ENCODE measurements at regions not wholly inside any gene's neighbourhood (a gene's known extent, or its start where the extent isn't known, plus 50 kb on each side); places are given as distances from the start of the nearest gene placed in this dataset.
A peak's percentile ranks its signal among the peaks of the same experiment; 100 is the strongest.

DNA sequence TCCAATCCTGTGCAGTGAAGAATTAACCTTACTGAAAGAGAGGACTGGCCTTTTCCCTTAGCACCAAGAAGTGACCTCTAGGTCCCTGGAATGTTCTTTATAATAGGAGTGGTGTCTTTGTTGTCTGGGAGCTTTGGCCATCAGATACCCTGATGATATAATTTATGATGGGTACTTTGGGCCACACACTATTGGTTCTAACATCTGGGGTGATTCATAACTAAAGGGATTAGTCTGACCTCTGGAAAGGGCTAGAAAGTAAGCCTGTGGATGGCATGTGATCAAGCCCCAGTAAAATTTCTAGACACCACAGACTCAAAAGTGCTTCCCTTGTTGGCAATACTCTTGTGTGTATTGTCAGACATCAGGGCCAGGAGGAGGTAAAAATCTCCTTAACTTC, 891.2 kb downstream of the KCNA4 start:
- peaks cover 21 to 28% of the 10 kb centered on the region in 2 donors for H3K4me1 ChIP-seq

GRCh38 chr11:29124470-29124869, 892.4 kb downstream of the KCNA4 start:
- intact Hi-C loops (cut with DNase I): no loop called here
- Histone ChIP-seq H3K27ac (peak overlapping the region in 1 of 3 donors; percentile 3), H3K9me3 (no peaks in the 10 kb centered on the region), H3K36me3 (no peaks in the 10 kb centered on the region), H3K4me3 (replicated peaks in 1 of 3) (no peak overlapping the region), H3K4me1 (peaks cover 29 to 36% of the 10 kb centered on the region in 2 donors), H3K27me3 (no peaks in the 10 kb centered on the region)
- TF ChIP-seq CTCF (IDR thresholded peaks at IDR 0.05) (no peak), POLR2A (IDR thresholded peaks at IDR 0.05) (no peak)
- DNase-seq: no peak
- WGBS, 2 donors: 69 to 70% methylated on average over 8 of the region's 8 CpGs

More for the DNA sequence above, 891.2 kb downstream of the KCNA4 start:
- DNase-seq: no peak
- intact Hi-C loops (cut with DNase I): no loop called here
- H3K36me3 ChIP-seq: no peaks in the 10 kb centered on the region
- no peaks in the 10 kb centered on the region for H3K9me3 ChIP-seq
- no peak for TF ChIP-seq CTCF (IDR thresholded peaks at IDR 0.05)
- no peak for TF ChIP-seq POLR2A (IDR thresholded peaks at IDR 0.05)
- no peaks in the 10 kb centered on the region for H3K27me3 ChIP-seq
- H3K27ac ChIP-seq: peak overlapping the region in 1 of 3 donors; percentile 16
- H3K4me3 ChIP-seq (replicated peaks in 1 of 3): no peak overlapping the region

DNA sequence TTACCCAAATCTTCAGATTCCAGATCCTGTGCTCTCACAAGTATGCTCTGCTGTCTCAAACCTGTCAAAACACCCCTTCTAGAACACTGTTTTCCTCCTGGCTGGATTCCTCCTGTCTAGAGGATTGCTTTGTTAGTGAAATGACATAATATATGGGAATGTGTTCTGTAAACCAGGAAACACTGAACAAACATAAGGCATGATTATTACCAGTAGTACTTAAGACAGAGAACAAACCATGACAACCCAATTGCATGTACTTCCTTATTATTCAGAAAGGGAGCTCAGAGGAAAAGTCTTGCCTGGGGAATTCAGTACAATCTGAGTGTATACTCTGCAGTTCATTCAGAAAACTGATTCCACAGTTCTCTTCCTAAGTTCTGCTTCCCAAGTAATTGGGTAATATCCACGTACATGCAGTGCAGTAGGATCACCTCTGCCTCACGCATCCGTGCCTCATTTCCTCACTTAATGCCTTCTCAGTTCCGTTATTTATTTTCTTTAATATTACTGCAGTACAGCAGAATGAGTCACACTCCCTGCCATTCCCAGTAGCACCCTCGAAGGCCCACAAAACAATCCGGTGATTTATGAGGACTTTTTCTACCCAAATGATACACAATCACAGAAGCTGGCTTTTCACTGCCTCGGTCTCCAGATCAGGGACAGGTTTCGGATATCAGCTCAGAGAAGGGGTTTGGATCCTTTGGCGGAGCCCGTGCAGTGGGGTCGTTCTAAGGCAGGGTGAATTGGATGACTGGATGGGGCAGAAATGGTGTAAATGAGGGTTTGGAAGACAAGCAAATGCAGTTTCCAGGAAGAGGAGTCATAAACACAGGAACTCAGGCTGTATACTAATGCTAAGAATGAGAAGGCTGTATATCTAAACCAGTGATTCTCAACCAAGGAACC, 896.9 kb downstream of the KCNA4 start:
- Histone ChIP-seq H3K9me3 (no peaks in the 10 kb centered on the region), H3K4me3 (replicated peaks in 1 of 3) (no peak overlapping the region), H3K27me3 (no peaks in the 10 kb centered on the region), H3K4me1 (peaks cover 17 to 22% of the 10 kb centered on the region in 2 donors), H3K27ac (peak overlapping the region; percentile 69 to 90 (median 70)), H3K36me3 (no peaks in the 10 kb centered on the region)
- 62 to 69% methylated on average over 11 of the region's 11 CpGs for WGBS, 2 donors
- intact Hi-C loops (cut with DNase I): no loop called here
- TF ChIP-seq POLR2A (IDR thresholded peaks at IDR 0.05) (no peak), CTCF (IDR thresholded peaks at IDR 0.05) (no peak)
- peak in 1 of 2 donors; percentile 13 for DNase-seq

DNA sequence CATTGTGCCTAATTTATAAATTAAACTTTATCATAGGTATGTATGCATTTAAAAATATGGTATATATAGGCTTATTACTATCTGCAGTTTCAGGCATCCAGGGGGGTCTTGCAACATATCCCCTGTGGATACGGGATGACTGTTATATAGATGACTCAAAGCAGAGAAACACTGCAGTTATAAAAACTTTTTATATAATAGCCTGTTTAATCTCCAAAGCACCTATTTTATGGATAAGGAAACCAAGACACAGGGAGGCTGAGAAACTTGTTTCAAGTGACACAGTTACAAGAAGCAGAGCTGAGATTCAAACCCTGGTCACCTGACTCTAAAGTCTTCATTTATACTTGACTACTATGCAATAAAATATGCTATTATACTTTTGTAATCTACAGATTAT, 897.7 kb downstream of the KCNA4 start:
- H3K27me3 ChIP-seq: no peaks in the 10 kb centered on the region
- H3K4me1 ChIP-seq: peaks cover 17 to 22% of the 10 kb centered on the region in 2 donors
- no peaks in the 10 kb centered on the region for H3K36me3 ChIP-seq
- DNase-seq: no peak
- intact Hi-C loops (cut with DNase I): no loop called here
- H3K27ac ChIP-seq: peak overlapping the region; percentile 54 to 90 (median 70)
- no peak overlapping the region for H3K4me3 ChIP-seq (replicated peaks in 1 of 3)
- TF ChIP-seq POLR2A (IDR thresholded peaks at IDR 0.05) (no peak), CTCF (IDR thresholded peaks at IDR 0.05) (no peak)
- WGBS, 2 donors: 84 to 95% methylated on average over 1 of the region's 1 CpG
- H3K9me3 ChIP-seq: no peaks in the 10 kb centered on the region

GRCh38 chr11:29100967-29101366, 915.9 kb downstream of the KCNA4 start:
- WGBS, 2 donors: 75 to 76% methylated on average over 3 of the region's 3 CpGs
- TF ChIP-seq CTCF (IDR thresholded peaks at IDR 0.05) (no peak), POLR2A (IDR thresholded peaks at IDR 0.05) (no peak)
- no peaks in the 10 kb centered on the region for H3K36me3 ChIP-seq

More at GRCh38 chr11:29100967-29101366, 915.9 kb downstream of the KCNA4 start:
- Histone ChIP-seq H3K27ac (no peak overlapping the region), H3K4me1 (no peaks in the 10 kb centered on the region), H3K27me3 (no peaks in the 10 kb centered on the region), H3K9me3 (no peaks in the 10 kb centered on the region), H3K4me3 (replicated peaks in 1 of 3) (no peak overlapping the region)
- no peak for DNase-seq
- intact Hi-C loops (cut with DNase I): no loop called here

Data from thyroid gland (tissue), 4 donors.